Trophoblast cell (in vitro differentiated cells and primary cell): ENCODE measurements at regions not wholly inside any gene's neighbourhood (a gene's known extent, or its start where the extent isn't known, plus 50 kb on each side); places are given as distances from the start of the nearest gene placed in this dataset.
A peak's percentile ranks its signal among the peaks of the same experiment; 100 is the strongest.

Experiments used
- DNase-seq, 2 donors: peaks; one replicate each; pipeline ENCODE4 v3.0.0-alpha.2; 2016
- H2AFZ ChIP-seq: 2 replicates; pipeline ENCODE4 v1.6.1; 2013; ENCODE audit warnings: low read length, moderate library complexity, mild to moderate bottlenecking; ENCODE audit not compliant: insufficient read depth, poor library complexity
- H2AK5ac ChIP-seq: 2 replicates; pipeline ENCODE4 v1.6.1; 2013; ENCODE audit warnings: mild to moderate bottlenecking, low read length
- H2BK120ac ChIP-seq: 2 replicates; pipeline ENCODE4 v1.6.1; 2013; ENCODE audit warnings: low read length, mild to moderate bottlenecking, moderate library complexity; ENCODE audit not compliant: insufficient read depth, poor library complexity
- H2BK12ac ChIP-seq: 2 replicates; pipeline ENCODE4 v1.6.1; 2013; ENCODE audit warnings: mild to moderate bottlenecking, low read length, moderate library complexity
- H2BK5ac ChIP-seq: 2 replicates; pipeline ENCODE4 v1.6.1; 2013; ENCODE audit warnings: low read length, low read depth, moderate library complexity, mild to moderate bottlenecking; ENCODE audit not compliant: poor library complexity
- H3K14ac ChIP-seq: 2 replicates; pipeline ENCODE4 v1.6.1; 2013; ENCODE audit warnings: mild to moderate bottlenecking, low read length
- H3K18ac ChIP-seq: 2 replicates; pipeline ENCODE4 v1.6.1; 2013; ENCODE audit warnings: mild to moderate bottlenecking, low read length
- H3K23ac ChIP-seq: 2 replicates; pipeline ENCODE4 v1.6.1; 2013; ENCODE audit warnings: low read length
- H3K27ac ChIP-seq: 2 replicates; pipeline ENCODE4 v1.5.1; 2013; ENCODE audit warnings: low read depth, mild to moderate bottlenecking, inconsistent platforms, low read length, moderate library complexity
- H3K27me3 ChIP-seq: 2 replicates; pipeline ENCODE4 v1.6.1; 2013; ENCODE audit warnings: inconsistent platforms, mild to moderate bottlenecking, low read length, moderate library complexity; ENCODE audit not compliant: insufficient read depth
- H3K36me3 ChIP-seq, 2 experiments: 1 replicate in 1 of 2; 2 replicates in 1 of 2; pipeline ENCODE4 v1.6.1; 2013; ENCODE audit warnings: low read length in 2 of 2, mild to moderate bottlenecking in 2 of 2, moderate library complexity in 1 of 2; ENCODE audit not compliant: insufficient read depth in 2 of 2, control insufficient read depth in 1 of 2
- H3K4ac ChIP-seq: 2 replicates; pipeline ENCODE4 v1.6.1; 2013; ENCODE audit warnings: low read depth, mild to moderate bottlenecking, low read length, moderate library complexity
- H3K4me1 ChIP-seq, 2 experiments: 1 replicate in 1 of 2; 2 replicates in 1 of 2; pipeline ENCODE4 v1.6.1; 2013; ENCODE audit warnings: low read length in 2 of 2, mild to moderate bottlenecking in 2 of 2, moderate library complexity in 1 of 2; ENCODE audit not compliant: insufficient read depth in 2 of 2, control insufficient read depth in 1 of 2
- H3K4me2 ChIP-seq: 2 replicates; pipeline ENCODE4 v1.6.1; 2013; ENCODE audit warnings: inconsistent platforms, mild to moderate bottlenecking, low read length, moderate library complexity
- H3K4me3 ChIP-seq: 2 replicates; pipeline ENCODE4 v1.5.1; 2013; ENCODE audit warnings: mild to moderate bottlenecking, low read depth, low read length, inconsistent platforms
- H3K79me1 ChIP-seq: one replicate; pipeline ENCODE4 v1.6.1; 2013; ENCODE audit warnings: low read length
- H3K79me2 ChIP-seq: 2 replicates; pipeline ENCODE4 v1.6.1; 2013; ENCODE audit warnings: low read length, mild to moderate bottlenecking; ENCODE audit not compliant: control insufficient read depth, insufficient read depth, poor library complexity
- H3K9ac ChIP-seq: 2 replicates; pipeline ENCODE4 v1.6.1; 2013; ENCODE audit warnings: mild to moderate bottlenecking, low read length
- H3K9me3 ChIP-seq: 2 replicates; pipeline ENCODE4 v1.6.1; 2013; ENCODE audit warnings: low read depth, mild to moderate bottlenecking, control low read depth, inconsistent platforms, low read length; ENCODE audit not compliant: insufficient read depth
- H4K12ac ChIP-seq: 2 replicates; pipeline ENCODE4 v1.6.1; 2013; ENCODE audit warnings: low read depth, mild to moderate bottlenecking, low read length, moderate library complexity
- H4K8ac ChIP-seq: 2 replicates; pipeline ENCODE4 v1.6.1; 2013; ENCODE audit warnings: low read depth, mild to moderate bottlenecking, low read length, moderate library complexity
- H4K91ac ChIP-seq: one replicate; pipeline ENCODE4 v1.6.1; 2013; ENCODE audit warnings: low read depth, mild to moderate bottlenecking, low read length, moderate library complexity
- WGBS: extraction: QIAGEN DNeasy Blood & Tissue Kit; methylation state at CpG from one replicate; pipeline ENCODE4 v1.1.7; 2013; ENCODE audit warnings: missing lambda C conversion rate; ENCODE audit not compliant: insufficient read length, insufficient coverage; ENCODE audit errors: extremely low coverage; 5-methylcytosine and 5-hydroxymethylcytosine counted together

GRCh38 chr16:72666267-72666666, 381.7 kb downstream of the ZFHX3 start:
- H3K36me3 ChIP-seq = no peaks in the 10 kb centered on the region
- no peak overlapping the region for H4K91ac ChIP-seq
- H3K27me3 ChIP-seq = no peaks in the 10 kb centered on the region
- H3K4me2 ChIP-seq = no peak overlapping the region
- no peak overlapping the region for H3K23ac ChIP-seq
- no peak overlapping the region for H3K9ac ChIP-seq
- H3K79me2 ChIP-seq = no peaks in the 10 kb centered on the region
- no peak overlapping the region for H4K12ac ChIP-seq
- H2BK120ac ChIP-seq = no peak overlapping the region
- no peak overlapping the region for H3K4me3 ChIP-seq
- H4K8ac ChIP-seq = no peak overlapping the region
- no peak overlapping the region for H3K4ac ChIP-seq
- no peak for DNase-seq
- no peak overlapping the region for H2BK5ac ChIP-seq
- H2BK12ac ChIP-seq = no peak overlapping the region
- no peaks in the 10 kb centered on the region for H3K4me1 ChIP-seq
- H3K9me3 ChIP-seq = no peaks in the 10 kb centered on the region
- H2AK5ac ChIP-seq = no peak overlapping the region
- H3K79me1 ChIP-seq = peaks cover 7% of the 10 kb centered on the region
- H3K18ac ChIP-seq = no peak overlapping the region
- no CpG with 5 or more reads among the region's 2 CpGs for WGBS
- H3K14ac ChIP-seq = no peak overlapping the region
- H2AFZ ChIP-seq = no peak overlapping the region
- H3K27ac ChIP-seq = no peak overlapping the region

DNA sequence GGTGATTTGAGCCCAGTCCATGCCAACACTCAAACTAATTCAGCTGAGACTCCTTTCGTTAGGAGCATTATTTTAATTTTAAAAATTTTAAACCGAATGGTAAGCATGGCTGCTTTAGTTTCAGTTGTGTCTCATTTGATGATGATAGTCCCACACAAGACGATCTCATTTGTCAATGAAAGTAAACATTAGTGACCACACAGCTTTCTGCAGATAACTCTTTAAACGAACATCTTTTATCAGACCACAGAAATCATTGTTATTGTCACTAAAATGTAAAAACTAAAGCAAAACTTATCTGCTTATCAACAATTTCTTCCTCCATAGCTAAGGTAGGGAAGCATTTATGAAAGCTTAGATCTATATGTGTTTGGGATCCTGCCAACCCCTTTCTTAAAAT, 382.2 kb downstream of the ZFHX3 start:
- no CpG with 5 or more reads among the region's 4 CpGs for WGBS
- Histone ChIP-seq H3K18ac (no peak overlapping the region), H2BK120ac (no peak overlapping the region), H3K4me1 (no peaks in the 10 kb centered on the region), H3K79me2 (no peaks in the 10 kb centered on the region), H2AK5ac (no peak overlapping the region), H3K27ac (no peak overlapping the region), H2BK12ac (no peak overlapping the region), H3K4me2 (peak overlapping the region; percentile 78), H3K79me1 (peaks cover 7% of the 10 kb centered on the region), H3K27me3 (no peaks in the 10 kb centered on the region), H3K23ac (no peak overlapping the region), H2BK5ac (no peak overlapping the region), H3K36me3 (no peaks in the 10 kb centered on the region), H2AFZ (no peak overlapping the region), H3K4ac (no peak overlapping the region), H3K14ac (no peak overlapping the region), H4K12ac (no peak overlapping the region), H4K91ac (no peak overlapping the region), H4K8ac (no peak overlapping the region), H3K9ac (no peak overlapping the region), H3K4me3 (no peak overlapping the region), H3K9me3 (no peaks in the 10 kb centered on the region)
- DNase-seq = no peak

DNA sequence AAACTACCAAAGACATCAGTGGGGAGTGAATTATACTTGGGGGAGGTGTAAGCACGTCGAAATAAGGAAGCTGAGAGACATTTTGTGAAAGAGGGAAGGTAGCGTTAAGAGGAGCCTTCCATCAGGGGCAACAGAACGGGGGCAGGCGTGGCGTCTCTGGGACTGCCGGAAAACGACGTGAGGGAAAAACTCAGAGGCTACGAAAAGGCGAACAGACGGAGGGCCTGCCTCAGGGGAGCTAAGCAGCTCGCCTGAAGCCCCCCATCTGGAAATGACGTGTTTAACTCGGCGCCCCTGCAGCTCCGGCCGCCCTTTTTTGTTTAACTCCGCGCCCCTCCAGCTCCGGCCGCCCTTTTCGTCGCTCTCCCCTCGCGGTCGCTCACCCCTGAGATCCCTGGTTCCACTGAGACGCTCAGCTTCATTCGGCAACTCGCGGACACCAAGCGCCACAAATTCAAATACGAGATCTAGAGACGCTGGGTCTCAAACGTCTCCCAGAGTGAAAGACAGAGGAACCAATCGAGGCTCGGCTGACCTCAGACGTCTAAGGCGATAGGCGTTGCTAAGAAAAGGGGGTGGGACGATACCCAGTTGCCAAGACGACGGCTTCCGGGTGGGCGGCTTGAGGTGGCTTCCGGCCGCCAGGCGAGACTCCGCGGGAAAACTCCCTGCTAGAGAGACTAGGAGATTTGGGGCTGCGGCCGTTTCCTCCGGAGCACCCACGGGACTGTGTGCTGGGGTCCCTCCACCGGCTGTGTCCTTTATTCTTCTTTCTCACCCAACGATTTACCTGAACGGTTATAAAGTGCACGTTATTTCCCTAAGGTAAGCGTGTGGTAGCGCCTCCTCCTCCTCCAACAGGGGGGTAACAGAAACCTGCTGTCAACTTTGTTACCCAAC, 383.2 kb downstream of the ZFHX3 start:
- peak overlapping the region; percentile 49 for H3K18ac ChIP-seq
- H4K91ac ChIP-seq = no peak overlapping the region
- H2BK5ac ChIP-seq = peak overlapping the region; percentile 62
- no CpG with 5 or more reads among the region's 60 CpGs for WGBS
- peak overlapping the region; percentile 84 for H3K4me2 ChIP-seq
- peak overlapping the region; percentile 76 for H4K8ac ChIP-seq
- H2BK120ac ChIP-seq = no peak overlapping the region
- peak overlapping the region; percentile 14 for H3K4ac ChIP-seq
- H3K9ac ChIP-seq = peak overlapping the region; percentile 91
- peaks cover 7% of the 10 kb centered on the region for H3K79me1 ChIP-seq
- H3K27me3 ChIP-seq = no peaks in the 10 kb centered on the region
- H3K23ac ChIP-seq = no peak overlapping the region
- H3K14ac ChIP-seq = peak overlapping the region; percentile 53
- no peaks in the 10 kb centered on the region for H3K36me3 ChIP-seq
- H3K27ac ChIP-seq = peak overlapping the region; percentile 52
- no peaks in the 10 kb centered on the region for H3K9me3 ChIP-seq
- peak overlapping the region; percentile 67 for H4K12ac ChIP-seq
- DNase-seq = peak; percentile 96 to 98
- H3K79me2 ChIP-seq = no peaks in the 10 kb centered on the region
- H2AK5ac ChIP-seq = no peak overlapping the region
- H2BK12ac ChIP-seq = no peak overlapping the region
- peak overlapping the region; percentile 87 for H2AFZ ChIP-seq
- H3K4me3 ChIP-seq = peak overlapping the region; percentile 81
- no peaks in the 10 kb centered on the region for H3K4me1 ChIP-seq

DNA sequence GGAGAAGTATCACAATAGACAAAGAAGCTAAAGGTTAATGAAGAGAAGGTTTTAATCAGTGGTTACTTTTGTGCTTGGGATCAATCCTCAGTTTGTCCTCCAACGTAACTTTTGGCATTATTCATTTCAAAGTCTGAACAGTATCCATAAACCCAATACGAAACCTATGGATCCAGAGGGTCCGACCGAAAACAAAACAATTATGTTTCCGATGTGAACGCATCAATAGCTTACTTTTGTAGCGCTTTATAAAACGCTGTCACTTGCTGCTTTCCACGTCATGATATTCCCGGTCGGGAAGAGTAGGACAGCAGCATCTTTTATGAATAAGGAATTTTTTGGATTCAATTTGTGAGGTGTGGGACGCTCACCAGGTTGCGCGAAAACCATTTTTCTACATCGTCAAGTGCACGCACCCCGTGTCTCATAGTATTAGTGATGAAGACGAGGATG, 383.8 kb downstream of the ZFHX3 start:
- Histone ChIP-seq H2BK5ac (no peak overlapping the region), H3K23ac (no peak overlapping the region), H3K4me1 (no peaks in the 10 kb centered on the region), H2BK120ac (no peak overlapping the region), H3K4ac (no peak overlapping the region), H3K9me3 (no peaks in the 10 kb centered on the region), H3K9ac (peak overlapping the region; percentile 21), H2AK5ac (no peak overlapping the region), H2BK12ac (no peak overlapping the region), H3K27me3 (no peaks in the 10 kb centered on the region), H3K4me2 (peak overlapping the region; percentile 84), H3K4me3 (peak overlapping the region; percentile 80), H4K8ac (no peak overlapping the region), H2AFZ (peak overlapping the region; percentile 87), H3K79me1 (peaks cover 7% of the 10 kb centered on the region), H4K91ac (no peak overlapping the region), H3K36me3 (no peaks in the 10 kb centered on the region), H3K27ac (no peak overlapping the region), H3K14ac (peak overlapping the region; percentile 53), H4K12ac (no peak overlapping the region), H3K79me2 (no peaks in the 10 kb centered on the region), H3K18ac (no peak overlapping the region)
- no CpG with 5 or more reads among the region's 18 CpGs for WGBS
- peak in 1 of 2 donors; percentile 8 for DNase-seq
